ENCODE measurements at regions not wholly inside any gene's neighbourhood (a gene's known extent, or its start where the extent isn't known, plus 50 kb on each side); places are given as distances from the start of the nearest gene placed in this dataset.

DNA sequence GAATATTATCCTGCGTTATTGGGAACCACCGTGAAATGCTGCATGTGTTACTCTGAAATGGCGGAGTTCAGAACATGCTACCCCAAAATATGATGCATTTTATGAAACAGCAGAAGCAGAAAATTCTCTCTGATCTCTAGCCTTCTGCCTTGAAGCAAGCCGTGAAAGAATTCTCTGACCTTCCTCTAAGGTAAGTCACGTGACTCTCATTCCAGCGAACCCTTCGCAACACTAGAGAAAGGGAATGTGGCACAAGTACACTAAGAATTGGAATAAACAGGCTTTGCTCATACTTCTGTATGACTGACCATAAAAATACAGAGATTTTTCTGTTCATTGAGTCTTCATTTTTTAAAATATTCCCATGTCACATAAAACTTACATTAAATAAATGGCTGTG, 805.6 kb upstream of the LRRC4C start:
- TF ChIP-seq, protein P1, sequence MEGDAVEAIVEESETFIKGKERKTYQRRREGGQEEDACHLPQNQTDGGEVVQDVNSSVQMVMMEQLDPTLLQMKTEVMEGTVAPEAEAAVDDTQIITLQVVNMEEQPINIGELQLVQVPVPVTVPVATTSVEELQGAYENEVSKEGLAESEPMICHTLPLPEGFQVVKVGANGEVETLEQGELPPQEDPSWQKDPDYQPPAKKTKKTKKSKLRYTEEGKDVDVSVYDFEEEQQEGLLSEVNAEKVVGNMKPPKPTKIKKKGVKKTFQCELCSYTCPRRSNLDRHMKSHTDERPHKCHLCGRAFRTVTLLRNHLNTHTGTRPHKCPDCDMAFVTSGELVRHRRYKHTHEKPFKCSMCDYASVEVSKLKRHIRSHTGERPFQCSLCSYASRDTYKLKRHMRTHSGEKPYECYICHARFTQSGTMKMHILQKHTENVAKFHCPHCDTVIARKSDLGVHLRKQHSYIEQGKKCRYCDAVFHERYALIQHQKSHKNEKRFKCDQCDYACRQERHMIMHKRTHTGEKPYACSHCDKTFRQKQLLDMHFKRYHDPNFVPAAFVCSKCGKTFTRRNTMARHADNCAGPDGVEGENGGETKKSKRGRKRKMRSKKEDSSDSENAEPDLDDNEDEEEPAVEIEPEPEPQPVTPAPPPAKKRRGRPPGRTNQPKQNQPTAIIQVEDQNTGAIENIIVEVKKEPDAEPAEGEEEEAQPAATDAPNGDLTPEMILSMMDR (IDR thresholded peaks at IDR 0.05; ENCODE audit: insufficient read depth, low read length), result no peak
- TF ChIP-seq GABPA (IDR thresholded peaks at IDR 0.05; ENCODE audit: low read depth) (no peak), REST (IDR thresholded peaks at IDR 0.05; ENCODE audit: insufficient replicate concordance, low read depth) (no peak)
